Epithelial cell of esophagus (primary cell): ENCODE measurements at regions not wholly inside any gene's neighbourhood (a gene's known extent, or its start where the extent isn't known, plus 50 kb on each side); places are given as distances from the start of the nearest gene placed in this dataset.

Source experiments
- DNase-seq: peaks from one replicate; pipeline ENCODE4 v3.0.0; 2010; ENCODE audit warnings: low read depth
- H3K4me3 ChIP-seq: 2 replicates; pipeline ENCODE4 v1.5.1; 2011; ENCODE audit warnings: mild to moderate bottlenecking, low read length, control low read depth
- CTCF ChIP-seq: IDR thresholded peaks from 2 replicates; pipeline ENCODE4 v1.5.1; 2011; ENCODE audit warnings: low read depth, mild to moderate bottlenecking, low read length, control low read depth, inconsistent platforms; ENCODE audit not compliant: insufficient read depth; ENCODE audit errors: missing control alignments

- no peak for DNase-seq
- no peak overlapping the region for H3K4me3 ChIP-seq
- no peak for TF ChIP-seq CTCF
Observed at GRCh38 chr1:216785221-216785620, 62.0 kb upstream of the ESRRG start.

DNA sequence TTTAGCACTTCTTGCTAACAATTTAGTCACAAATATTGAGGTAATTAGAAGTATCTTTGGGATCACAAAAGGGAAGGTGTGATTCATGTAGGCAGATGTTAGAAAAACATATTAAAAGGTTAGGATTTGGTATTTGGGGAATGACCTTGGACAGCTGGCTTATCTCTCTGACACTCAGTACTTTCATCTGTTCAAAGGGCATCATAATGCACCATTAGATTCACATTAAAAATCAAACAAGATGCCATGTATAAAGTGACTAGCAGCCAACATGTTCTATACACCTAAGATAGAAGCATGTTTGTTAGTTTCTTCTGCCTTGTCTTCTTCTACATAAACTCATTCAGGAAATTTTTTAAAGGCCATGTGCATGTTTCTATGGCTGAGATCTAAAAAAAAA is 56.5 kb upstream of the ESRRG start:
- no peak overlapping the region for H3K4me3 ChIP-seq
- no peak for DNase-seq
- TF ChIP-seq CTCF: no peak

DNA sequence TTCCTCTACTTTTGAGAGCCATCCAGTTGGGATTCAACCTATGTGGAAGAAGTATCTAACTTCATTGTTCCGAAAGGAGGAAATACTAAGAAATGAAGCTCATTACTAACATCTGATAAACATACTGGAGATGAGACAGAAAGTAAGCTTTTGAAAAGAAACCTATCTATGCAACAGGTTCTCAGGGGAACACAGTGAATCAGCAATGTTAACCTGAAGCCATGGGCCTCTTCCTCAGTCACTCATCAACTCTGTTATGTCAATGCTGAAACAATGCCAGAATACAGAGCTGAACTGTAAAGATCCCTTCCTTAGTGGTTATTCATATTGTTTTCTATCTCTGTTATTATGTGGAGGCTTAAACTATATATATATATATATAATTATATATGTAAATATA is 55.5 kb upstream of the ESRRG start:
- TF ChIP-seq CTCF: no peak
- H3K4me3 ChIP-seq: no peak overlapping the region
- DNase-seq: peak; percentile 30

DNA sequence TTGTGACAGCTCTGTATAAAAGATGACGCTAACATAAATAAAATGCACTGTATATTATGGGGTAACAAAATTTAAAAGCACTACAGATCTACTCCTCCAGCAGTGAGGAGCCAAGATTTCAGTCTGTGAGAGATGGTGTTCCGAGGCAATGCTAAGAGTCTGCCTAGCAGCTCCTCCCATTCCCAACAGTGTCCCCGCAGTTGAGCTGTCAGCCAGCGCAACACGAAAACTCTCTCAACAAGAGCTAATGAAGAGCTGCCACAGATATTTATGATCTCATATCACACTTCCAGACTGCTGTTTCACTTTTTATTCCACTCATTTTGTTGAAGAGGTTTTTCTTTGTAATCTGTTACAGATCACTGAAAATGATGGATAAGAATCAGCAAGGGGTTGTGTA is 53.9 kb upstream of the ESRRG start:
- H3K4me3 ChIP-seq: no peak overlapping the region
- no peak for TF ChIP-seq CTCF
- no peak for DNase-seq
